GM19239 (cell line): ENCODE measurements at regions not wholly inside any gene's neighbourhood (a gene's known extent, or its start where the extent isn't known, plus 50 kb on each side); places are given as distances from the start of the nearest gene placed in this dataset.
"Not testable (repeated sequence)": the region's sequence is repeated elsewhere in the genome, so short reads cannot be mapped to it uniquely, and the experiment has no call there.

Source experiments
- DNase-seq: peaks from one replicate; pipeline ENCODE4 v3.0.0; 2011; ENCODE audit warnings: low spot score; ENCODE audit not compliant: insufficient read length
- FAIRE-seq: peaks from 2 replicates; lab custom pipeline; 2011; peaks lifted over from hg19 to GRCh38; lab: Jason Lieb, UNC

DNA sequence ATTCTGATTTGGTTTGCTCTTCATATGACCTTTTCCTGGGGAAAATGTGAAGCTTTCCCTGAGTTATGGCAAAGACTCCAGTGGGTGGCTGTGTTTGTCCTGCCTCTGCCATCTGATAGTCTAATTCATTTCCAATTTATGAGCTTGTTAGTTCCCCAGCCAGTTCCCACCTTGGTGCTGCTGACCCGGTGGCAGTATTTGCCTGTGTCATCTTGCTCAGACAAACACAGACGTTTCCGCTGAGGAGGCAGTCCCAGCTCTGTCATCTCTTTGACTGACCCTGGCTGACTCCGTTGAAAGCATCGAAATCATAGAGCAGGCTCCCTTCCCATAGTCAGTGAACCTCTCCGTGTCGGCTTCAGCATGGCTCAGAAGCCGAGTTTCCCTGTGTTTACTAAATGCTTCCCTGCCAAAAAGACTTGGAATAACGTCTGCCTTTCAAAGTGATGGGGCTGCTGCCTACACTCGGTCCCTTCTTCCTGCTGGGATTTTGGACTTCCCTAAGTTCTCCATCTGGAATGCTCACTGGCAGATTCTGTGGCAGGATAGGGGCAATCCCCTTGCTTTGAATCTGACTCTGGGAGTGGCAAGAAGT lies 538.3 kb downstream of the NPIPA7 start:
- FAIRE-seq (no peak), DNase-seq (no peak)

DNA sequence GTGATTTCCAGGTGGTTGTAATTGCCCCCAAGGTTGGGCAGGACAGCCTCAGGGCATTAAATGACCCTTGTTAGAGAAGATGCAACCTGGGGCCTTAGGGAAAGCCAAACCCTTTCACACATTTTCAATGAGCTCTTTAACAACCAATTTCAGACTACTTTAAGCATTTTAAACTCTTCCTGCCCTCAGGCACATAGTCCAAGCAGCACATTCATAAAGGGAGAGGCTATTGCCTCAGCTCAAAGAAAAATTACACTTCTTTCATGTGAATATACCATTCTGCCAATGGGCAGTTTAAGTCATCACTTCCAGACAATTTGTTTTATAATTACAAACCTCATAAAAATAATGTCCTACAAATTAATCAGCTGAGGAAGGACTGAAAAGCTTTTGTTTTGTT lies 544.5 kb downstream of the NPIPA7 start:
- DNase-seq (no peak), FAIRE-seq (no peak)

DNA sequence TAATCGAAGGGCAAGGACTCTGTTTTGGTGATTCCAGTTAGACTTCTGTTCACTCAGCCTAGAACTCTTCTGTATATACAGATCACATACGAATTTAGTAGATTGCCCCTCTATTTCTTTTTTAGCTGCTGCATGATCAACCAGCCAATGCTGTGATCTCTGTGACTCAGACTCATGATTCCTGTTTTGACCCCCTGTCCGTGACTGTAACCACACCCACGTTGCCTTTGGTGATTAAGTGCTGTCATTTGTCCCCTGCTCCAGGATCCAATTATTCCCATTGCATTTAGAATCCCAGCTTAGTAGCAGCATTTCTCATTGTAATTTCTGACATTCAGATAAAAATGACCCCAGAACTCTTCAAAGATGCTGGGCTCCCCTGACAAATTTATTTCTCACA lies 545.7 kb downstream of the NPIPA7 start:
- no peak for FAIRE-seq
- DNase-seq: no peak

DNA sequence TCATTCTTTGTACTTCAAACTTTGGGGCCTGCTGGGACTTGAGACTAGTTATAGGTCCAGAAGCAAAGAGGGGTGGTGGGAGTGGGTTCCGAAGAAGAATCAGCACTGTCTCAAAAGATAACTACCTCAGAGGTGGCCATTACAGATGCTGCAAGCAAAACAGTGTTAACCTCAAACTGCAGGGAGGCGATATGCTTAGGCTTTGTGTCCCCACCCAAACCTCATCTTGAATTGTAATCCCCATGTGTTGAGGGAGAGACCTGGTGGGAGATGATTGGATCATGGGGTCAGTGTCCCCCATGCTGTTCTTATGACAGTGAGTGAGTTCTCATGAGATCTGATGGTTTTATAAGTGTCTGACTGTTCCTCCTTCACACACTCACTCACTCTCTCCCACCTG lies 545.3 kb downstream of the XYLT1 start:
- FAIRE-seq (no peak), DNase-seq (no peak)

DNA sequence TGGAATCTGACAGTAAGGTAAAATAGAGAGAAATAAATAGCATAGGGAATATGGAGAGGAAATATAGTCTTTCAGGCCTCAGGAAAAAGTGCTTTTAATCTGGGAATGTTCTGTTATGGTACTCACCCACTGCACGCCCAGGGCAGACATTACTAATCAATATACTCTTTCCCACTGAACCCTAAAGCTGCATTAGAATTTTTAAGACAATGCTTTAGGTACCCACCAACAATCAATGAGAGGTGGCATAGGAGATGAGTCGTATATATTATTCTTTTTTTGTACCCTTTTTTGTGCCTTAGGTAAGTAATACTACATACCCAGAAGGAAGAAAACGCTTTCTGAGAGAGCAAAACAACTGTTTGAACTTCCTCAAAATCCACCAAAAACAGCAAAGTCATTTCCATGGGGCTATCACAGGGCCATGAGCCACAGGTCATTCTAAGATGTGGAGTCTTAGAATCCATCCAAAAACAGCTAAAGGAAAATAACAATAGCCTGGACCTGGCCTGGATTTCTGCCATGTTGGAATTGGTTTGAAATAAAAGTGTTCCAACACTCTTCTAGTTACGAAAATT lies 542.1 kb downstream of the XYLT1 start:
- DNase-seq: no peak
- no peak for FAIRE-seq

DNA sequence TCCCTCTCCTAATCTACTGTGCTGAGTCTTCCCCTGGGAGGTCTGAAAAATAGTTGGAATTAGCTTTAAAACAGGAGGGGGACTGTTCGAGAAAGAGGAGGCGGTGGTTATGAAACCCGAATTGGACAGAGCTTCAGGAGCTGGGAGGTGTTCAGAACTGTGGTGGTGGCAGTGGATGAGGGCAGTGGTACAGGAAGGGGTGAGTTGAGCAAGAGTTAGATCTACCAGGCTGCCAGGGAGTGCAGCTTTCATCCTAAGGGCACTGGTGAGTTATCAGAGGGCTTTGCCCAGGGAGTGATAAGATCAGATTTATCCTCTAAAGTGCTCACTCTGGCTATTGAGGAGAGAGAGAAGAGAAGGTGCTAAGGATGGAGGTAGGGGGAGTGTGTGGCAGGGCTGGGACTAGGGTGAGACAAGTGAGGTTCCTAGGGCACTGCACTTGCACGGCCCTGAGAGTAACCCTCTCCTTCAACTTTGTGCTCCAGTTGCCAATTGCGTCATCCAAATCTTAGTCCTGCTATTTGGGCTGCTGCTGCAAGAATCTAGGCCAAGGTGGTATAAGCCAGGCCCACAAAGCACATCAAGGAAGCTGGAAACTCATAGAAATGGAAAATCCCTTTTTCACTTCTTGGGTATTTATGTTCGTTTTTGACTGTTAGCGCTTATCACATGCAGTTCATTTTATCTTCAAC lies 540.3 kb downstream of the XYLT1 start:
- DNase-seq (no peak), FAIRE-seq (no peak)

DNA sequence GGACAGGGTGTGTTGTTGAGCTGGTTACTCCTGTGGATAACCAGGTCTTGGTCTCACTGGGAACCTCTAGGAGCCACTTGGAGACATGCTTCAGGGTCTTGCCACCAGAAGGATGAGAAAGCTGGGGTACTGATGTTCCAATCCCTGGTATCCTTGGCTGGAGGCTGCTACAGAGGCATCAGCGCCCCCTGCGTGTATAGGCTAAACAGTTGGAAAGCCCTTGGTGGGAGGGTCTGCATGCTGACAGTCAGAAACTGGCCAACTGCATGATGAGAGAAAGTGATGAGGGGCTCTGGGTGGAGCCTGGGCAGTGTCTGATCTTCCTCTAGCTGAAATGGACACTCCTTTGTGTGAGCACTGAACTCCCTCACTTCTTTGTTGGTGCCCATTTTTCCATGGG lies 536.9 kb downstream of the XYLT1 start:
- DNase-seq: no peak
- FAIRE-seq: no peak

DNA sequence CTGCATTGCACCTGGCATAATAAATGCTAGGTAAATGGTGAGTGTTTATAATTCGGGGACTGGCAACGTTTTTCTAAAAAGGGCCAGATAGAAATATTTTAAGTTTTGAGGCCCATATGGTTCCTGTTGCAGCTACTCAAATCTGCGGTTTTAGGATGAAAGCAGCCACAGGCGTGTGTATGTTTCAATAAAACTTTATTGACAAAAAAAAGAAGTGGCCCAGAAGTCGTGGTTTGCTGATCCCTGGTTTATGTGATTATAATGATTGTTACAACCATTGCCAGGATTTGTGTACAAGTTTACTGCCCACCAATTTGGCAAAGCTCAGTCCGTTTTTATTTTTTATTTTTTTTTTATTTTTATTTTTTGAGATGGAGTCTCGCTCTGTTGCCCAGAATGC lies 536.1 kb downstream of the XYLT1 start:
- DNase-seq: no peak
- FAIRE-seq: no peak

DNA sequence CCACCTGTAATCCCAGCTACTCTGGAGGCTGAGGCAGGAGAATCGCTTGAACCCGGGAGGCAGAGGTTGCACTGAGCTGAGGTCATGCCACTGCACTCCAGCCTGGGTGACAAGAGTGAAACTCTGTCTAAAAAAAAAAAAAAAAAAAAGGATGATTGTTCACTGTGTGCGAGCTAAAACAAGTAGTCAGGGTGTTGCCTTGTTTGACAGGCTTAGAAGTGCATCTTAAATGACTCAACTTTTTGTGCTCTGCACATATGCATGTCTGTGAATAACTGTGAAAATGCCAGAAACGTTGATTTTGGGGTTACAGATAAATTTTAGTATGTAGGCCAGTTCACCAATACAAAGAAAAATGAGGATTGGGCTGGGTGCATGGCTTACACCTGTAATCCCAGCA lies 534.9 kb downstream of the XYLT1 start:
- not testable (repeated sequence) for DNase-seq, FAIRE-seq

DNA sequence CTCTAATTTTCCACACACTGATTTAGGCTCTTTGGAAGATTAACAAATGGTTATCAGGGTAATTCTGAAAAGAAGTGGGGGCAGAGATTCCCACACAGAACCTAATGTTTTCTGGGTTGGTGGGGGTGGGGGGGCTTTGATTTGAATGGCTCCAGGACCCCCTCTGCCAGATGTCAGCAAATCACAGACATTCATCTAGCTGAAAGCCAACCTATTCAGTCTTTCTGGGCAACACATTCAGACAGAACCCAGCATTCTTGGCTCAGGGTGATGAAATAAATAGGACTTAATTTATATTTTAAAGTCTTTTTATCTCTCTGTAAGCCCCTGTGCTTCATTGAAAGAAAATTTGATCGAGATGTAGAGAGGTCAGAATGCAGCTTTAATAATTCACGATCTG lies 533.2 kb downstream of the XYLT1 start:
- no peak for DNase-seq
- no peak for FAIRE-seq

DNA sequence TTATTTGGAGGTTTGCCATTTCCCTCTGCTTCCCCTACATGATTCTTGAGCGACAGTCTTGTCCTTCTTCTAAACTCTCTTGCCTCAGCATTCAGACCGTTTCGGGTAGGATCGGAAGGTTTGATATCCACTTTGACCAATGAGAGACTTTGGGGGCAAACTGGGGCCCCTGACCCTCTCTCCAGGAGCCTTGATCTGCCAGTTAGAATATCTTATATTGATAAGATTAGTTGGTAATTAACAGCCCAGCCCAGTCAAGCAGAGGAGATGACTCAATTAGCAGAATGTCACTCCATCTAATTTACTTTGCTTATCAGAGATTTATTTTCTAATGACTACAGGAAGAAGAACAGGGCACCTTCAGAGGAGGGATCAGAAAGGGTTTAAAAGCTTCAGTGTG lies 532.8 kb downstream of the XYLT1 start:
- FAIRE-seq (no peak), DNase-seq (no peak)

DNA sequence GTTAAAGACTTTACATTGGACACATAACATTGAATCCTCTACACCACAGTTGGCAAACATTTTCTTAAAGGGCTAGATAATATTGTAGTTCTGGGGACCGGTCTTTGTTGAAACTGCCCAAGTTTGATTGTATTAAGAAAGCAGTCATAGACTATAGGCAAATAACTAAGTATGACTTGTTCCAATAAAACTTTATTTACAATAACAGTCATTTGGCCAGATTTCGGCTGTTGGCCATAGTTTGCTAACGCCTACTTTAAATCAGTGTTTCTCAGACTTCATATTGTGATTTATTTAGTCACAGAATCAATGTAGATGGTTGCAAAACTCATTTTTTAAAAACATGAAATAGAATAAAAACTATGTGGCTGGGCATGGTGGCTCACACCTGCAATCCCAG lies 531.8 kb downstream of the XYLT1 start:
- FAIRE-seq: no peak
- DNase-seq: no peak

DNA sequence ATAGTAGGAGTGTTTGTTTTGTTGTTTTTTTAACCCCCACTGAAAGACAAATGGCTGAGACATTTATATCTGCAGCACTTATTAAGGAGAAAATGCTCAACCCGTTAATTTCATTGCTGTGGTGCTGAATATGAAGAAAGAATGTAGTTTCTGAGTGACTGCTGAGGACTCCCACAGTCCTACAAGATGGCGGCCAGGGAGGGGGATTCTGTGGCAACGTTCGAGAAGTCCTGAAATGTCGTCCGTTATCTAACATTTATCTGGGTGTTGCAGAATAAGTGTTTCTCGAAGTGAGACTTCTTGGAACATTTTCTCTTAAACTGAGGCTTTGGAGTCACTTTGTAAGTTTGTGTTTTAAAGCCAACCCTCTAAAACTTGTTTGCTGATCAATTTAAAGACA lies 530.4 kb downstream of the XYLT1 start:
- FAIRE-seq (no peak), DNase-seq (no peak)

DNA sequence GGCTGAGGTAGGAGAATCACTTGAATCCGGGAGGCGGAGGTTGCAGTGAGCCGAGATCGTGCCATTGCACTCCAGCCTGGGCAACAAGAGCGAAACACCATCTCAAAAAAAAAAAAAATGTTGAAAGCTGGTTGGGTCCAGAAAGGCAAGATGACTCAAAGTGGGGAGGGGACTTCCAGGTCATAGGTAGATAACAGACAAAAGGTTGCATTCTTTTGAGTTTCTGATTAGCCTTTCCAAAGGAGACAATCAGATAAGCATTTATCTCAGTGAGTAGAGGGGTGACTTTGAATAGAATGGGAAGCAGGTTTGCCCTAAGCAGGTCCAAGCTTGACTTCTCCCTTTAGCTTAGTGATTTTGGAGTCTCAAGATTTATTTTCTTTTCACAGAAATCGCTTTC lies 527.9 kb downstream of the XYLT1 start:
- DNase-seq, FAIRE-seq: not testable (repeated sequence)

DNA sequence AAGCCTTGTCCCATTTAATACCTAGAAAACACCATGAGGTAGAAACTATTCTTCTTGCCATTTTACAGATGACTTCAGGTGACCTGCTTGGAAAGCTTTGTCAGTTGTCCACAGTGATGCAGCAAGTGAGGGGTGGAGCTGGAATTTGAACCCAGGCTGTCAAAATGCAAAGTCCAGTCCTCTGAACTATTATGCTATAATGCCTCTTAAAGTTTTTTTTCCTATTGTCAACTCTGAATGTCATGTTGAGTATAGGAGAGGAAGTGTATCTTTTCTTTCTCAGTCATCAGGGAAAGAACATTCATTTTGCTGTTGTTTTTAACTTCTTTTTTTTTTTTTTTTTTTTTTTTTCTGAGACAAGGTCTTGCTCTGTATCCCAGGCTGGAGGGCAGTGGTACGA lies 525.6 kb downstream of the XYLT1 start:
- DNase-seq: no peak
- no peak for FAIRE-seq

DNA sequence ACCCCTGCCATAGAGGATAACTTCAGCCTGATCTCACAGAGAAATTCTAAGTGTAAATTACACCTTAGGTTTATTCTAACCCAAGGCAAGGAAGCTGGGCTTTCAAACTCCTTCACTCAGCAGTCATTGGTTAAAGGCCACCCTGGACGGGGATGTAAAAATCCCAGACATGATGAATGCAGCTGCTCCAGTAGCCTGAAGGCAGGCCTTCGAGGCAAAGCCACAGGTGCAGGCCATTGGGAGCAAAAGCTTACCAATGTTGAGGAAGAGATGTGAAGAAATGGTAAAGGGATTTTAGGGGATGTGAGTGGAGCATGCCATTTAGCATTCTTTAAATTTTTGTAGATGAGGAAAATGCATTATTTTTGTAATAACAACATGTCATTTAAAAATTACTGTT lies 514.4 kb downstream of the XYLT1 start:
- DNase-seq (no peak), FAIRE-seq (no peak)

DNA sequence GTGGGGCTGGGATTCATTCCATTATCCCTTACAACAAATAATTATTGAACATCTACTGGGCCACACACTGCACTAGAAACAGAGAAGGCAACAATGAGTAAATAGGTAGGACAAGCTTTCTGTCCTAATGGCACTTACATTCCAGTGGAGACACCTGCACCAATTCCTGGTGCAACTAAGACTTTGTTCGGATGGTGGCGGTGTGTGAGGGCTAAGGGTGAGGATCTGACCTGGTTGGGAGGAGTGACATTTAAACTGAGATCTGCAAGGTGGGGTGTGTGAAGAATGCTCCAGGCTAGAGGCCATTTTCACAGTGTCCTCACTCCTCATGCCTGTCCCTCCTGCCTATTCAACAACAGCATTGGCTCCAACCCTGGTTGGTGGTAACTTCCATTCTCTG lies 510.0 kb downstream of the XYLT1 start:
- DNase-seq: no peak
- FAIRE-seq: no peak

DNA sequence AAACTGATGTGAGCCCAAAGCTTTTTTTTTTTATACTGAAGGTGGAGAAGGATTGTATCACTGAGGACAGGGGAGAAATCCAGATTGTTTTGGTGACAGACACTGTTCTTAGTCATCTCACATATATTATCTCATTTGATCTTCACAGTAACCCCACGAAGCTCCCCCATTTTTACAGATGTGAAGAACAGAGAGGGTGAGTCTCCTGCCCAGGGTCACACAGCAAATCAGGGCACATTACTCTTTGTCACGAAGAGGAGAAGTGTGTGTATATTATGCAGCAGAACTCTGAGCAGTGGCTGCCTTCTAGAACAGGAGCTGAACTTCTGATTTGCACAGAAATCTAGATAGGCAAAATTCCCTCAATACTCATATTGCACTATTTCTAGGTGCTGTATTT lies 504.3 kb downstream of the XYLT1 start:
- FAIRE-seq (no peak), DNase-seq (no peak)

DNA sequence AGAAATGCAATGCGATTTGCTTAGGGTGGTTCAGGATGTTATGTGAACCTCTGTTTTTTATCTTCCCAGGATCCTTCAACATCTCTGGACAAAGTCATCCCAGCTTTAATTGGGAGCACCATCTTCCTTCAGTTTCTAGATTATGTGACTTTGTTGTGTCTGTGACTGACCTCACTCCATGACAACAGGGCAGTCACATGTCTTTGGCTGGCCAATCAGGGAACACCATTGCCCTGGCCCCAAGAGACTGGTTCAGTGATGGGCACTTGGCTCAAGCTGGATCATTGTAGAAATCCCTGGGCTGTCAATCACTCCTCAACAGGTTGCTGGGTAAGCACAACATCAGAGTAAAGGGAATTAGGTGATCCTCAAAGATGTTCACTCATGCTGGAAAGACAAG lies 499.7 kb downstream of the XYLT1 start:
- FAIRE-seq (no peak), DNase-seq (no peak)

DNA sequence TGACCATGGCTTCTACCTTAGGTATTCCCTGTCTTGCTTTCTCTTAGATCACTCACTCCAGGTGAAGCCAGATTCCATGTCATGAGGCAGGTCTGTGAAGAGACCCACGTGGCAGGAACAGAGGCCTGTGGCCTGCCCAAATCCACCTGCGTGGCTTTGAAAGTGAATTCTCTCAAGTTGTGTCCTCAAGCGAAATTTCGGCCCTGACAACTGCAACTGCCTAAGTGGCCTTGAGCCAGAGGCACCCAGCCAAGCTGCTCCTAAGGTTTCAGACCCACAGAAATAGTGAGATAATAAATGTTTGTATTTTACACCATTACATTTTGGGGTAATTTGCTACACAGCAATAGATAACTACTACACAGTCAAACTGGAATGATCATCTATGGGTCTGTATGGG lies 497.9 kb downstream of the XYLT1 start:
- FAIRE-seq (no peak), DNase-seq (no peak)

DNA sequence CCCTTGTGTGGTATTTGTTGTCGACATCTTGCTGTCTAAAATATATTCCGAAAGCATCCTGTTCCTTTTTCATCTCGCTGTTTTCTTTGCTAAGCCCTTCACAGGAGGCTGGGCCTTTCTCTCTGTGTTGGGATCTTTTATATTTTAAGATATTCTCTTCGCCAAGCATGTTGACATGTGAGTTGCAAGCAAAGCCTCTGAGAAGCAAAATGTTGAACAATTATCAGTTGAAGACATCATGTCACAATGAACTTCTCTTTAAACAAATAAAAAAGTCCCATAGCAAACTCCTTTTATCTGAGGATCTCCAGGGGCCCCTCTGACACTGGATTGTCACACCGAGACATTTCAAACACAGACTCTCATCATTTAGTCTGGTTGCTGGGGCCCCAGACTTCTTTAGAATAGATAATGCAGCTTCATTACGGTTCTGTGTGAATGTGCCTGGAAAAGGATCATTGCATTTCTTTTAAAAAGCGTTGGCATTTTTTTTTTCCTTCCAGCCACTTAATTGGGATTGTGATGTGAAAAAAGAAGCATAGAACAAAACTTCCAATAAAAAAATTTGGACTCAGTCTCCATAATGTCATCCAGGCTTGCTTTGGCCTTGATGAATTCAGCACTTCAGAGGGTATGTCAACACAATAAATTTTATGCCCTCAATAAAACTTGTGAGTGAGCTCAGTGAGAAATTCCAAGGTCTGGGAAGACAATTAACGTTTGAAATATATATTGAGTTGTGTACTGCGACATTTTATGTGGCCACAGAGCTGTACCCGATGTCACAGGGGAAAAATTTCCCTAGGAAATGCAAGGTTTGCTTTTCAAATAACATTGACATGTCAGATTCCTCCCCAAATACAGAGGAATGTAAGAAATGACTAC lies 496.8 kb downstream of the XYLT1 start:
- FAIRE-seq: no peak
- no peak for DNase-seq
